HCT116 (cell line): ENCODE measurements at regions not wholly inside any gene's neighbourhood (a gene's known extent, or its start where the extent isn't known, plus 50 kb on each side); places are given as distances from the start of the nearest gene placed in this dataset.

ENCODE experiments used
- POLR2A ChIP-seq: IDR thresholded peaks from 2 replicates; pipeline ENCODE4 v1.7.0; 2011; ENCODE audit warnings: borderline replicate concordance; ENCODE audit not compliant: insufficient read depth, insufficient read length; ENCODE audit errors: extremely low read depth
- RAD21 ChIP-seq: IDR thresholded peaks from 2 replicates; pipeline ENCODE4 v1.6.1; 2012; ENCODE audit warnings: low read depth, mild to moderate bottlenecking
- TF ChIP-seq, protein P1 (sequence below), 3 experiments: fragments of 200-600 bp in 1 of 3; sonication (generic) in 1 of 3; IDR thresholded peaks in 2 of 3; conservative IDR thresholded peaks in 1 of 3; 2 replicates each; pipeline ENCODE4 v1.5.1; 2012 to 2017; ENCODE audit warnings: low read depth in 2 of 3, low read length in 2 of 3, antibody characterized with exemption in 1 of 3, borderline replicate concordance in 1 of 3, control low read depth in 1 of 3, mild to moderate bottlenecking in 1 of 3, mixed read lengths in 1 of 3, mixed run types in 1 of 3, moderate library complexity in 1 of 3; ENCODE audit not compliant: insufficient read depth in 1 of 3

DNA sequence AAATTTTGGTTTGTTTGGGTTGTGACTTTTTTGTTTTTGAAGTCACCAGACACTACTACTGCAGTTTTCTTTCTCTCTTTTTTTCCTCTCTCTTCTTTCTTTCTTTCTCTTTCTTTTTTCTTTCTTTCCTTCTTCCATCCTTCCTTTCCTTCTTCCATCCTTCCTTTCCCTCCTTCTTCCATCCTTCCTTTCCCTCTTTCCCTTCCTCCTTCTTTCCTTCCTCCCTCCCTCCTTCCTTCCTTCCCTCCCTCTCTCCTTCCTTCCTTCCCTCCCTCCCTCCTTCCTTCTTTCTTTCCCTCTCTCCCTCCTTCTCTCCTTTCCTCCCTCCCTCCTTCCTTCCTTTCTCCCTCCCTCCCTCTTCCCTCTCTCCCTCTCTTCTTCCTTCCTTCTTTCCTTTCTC, 230.3 kb upstream of the TYRP1 start:
- TF ChIP-seq, protein P1, sequence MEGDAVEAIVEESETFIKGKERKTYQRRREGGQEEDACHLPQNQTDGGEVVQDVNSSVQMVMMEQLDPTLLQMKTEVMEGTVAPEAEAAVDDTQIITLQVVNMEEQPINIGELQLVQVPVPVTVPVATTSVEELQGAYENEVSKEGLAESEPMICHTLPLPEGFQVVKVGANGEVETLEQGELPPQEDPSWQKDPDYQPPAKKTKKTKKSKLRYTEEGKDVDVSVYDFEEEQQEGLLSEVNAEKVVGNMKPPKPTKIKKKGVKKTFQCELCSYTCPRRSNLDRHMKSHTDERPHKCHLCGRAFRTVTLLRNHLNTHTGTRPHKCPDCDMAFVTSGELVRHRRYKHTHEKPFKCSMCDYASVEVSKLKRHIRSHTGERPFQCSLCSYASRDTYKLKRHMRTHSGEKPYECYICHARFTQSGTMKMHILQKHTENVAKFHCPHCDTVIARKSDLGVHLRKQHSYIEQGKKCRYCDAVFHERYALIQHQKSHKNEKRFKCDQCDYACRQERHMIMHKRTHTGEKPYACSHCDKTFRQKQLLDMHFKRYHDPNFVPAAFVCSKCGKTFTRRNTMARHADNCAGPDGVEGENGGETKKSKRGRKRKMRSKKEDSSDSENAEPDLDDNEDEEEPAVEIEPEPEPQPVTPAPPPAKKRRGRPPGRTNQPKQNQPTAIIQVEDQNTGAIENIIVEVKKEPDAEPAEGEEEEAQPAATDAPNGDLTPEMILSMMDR (IDR thresholded peaks at IDR 0.05 in 2 of 3, conservative IDR thresholded peaks at IDR 0.05 in 1 of 3; ENCODE audit: borderline replicate concordance in 1 of 3, insufficient read depth in 1 of 3, low read depth in 2 of 3, low read length in 2 of 3): no peak
- TF ChIP-seq RAD21: no peak
- TF ChIP-seq POLR2A: no peak
